ENCODE measurements at regions not wholly inside any gene's neighbourhood (a gene's known extent, or its start where the extent isn't known, plus 50 kb on each side); places are given as distances from the start of the nearest gene placed in this dataset.

GRCh38 chr2:177078416-177078815 is 134.2 kb upstream of the HNRNPA3 start:
- TF ChIP-seq EP300 (IDR thresholded peaks at IDR 0.05) (no peak), POLR2A (IDR thresholded peaks at IDR 0.05) (no peak)
